Neural cell (in vitro differentiated cells): ENCODE measurements at regions not wholly inside any gene's neighbourhood (a gene's known extent, or its start where the extent isn't known, plus 50 kb on each side); places are given as distances from the start of the nearest gene placed in this dataset.

Experiments used
- EP300 ChIP-seq: fragments of 450-650 bp; conservative IDR thresholded peaks from 2 replicates; pipeline ENCODE4 v1.6.1; 2014; ENCODE audit warnings: antibody characterized with exemption, mild to moderate bottlenecking, moderate library complexity; ENCODE audit not compliant: poor library complexity, severe bottlenecking
- EZH2 ChIP-seq: fragments of 200-600, 300-800 bp; shearing (Covaris generic), sonication (generic); IDR thresholded peaks from 2 replicates; pipeline ENCODE4 v1.6.1; 2014; ENCODE audit warnings: antibody characterized with exemption, low read length, borderline replicate concordance, mild to moderate bottlenecking; ENCODE audit not compliant: insufficient read depth, poor library complexity, severe bottlenecking
- MXI1 ChIP-seq: fragments of 450-650 bp; conservative IDR thresholded peaks from 2 replicates; pipeline ENCODE4 v1.6.1; 2014; ENCODE audit warnings: antibody characterized with exemption, mild to moderate bottlenecking; ENCODE audit not compliant: poor library complexity, severe bottlenecking
- POLR2AphosphoS5 ChIP-seq: IDR thresholded peaks from 2 replicates; pipeline ENCODE4 v1.6.1; 2012
- SMC3 ChIP-seq: fragments of 450-650 bp; conservative IDR thresholded peaks from 2 replicates; pipeline ENCODE4 v1.6.1; 2014; ENCODE audit warnings: antibody characterized with exemption, mild to moderate bottlenecking, moderate library complexity; ENCODE audit not compliant: poor library complexity
- TF ChIP-seq, protein P1 (sequence below): fragments of 450-650 bp; IDR thresholded peaks from 2 replicates; pipeline ENCODE4 v1.5.1; 2014; ENCODE audit warnings: antibody characterized with exemption, mild to moderate bottlenecking, moderate library complexity; ENCODE audit not compliant: poor library complexity, severe bottlenecking

DNA sequence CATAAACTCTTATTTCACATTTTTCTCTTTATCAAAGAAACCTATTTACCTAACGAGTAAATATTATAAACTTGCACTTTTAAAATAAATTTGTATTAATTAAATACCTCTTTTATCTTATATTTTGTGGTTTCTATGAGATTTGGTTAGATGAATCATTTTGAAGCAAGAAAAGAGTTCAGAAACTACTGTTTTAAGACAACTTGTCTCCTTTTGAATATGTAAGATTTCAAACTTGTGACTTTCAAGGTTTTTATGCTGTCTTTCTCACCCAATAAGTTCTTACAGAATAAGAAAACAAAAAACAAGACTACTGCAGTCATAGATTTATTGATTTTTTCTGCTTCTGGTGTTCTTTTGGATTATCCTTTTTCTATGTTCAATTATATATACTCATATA is 339.0 kb downstream of the SNAPC1 start:
- TF ChIP-seq SMC3 = no peak
- TF ChIP-seq EP300 = no peak
- TF ChIP-seq, protein P1, sequence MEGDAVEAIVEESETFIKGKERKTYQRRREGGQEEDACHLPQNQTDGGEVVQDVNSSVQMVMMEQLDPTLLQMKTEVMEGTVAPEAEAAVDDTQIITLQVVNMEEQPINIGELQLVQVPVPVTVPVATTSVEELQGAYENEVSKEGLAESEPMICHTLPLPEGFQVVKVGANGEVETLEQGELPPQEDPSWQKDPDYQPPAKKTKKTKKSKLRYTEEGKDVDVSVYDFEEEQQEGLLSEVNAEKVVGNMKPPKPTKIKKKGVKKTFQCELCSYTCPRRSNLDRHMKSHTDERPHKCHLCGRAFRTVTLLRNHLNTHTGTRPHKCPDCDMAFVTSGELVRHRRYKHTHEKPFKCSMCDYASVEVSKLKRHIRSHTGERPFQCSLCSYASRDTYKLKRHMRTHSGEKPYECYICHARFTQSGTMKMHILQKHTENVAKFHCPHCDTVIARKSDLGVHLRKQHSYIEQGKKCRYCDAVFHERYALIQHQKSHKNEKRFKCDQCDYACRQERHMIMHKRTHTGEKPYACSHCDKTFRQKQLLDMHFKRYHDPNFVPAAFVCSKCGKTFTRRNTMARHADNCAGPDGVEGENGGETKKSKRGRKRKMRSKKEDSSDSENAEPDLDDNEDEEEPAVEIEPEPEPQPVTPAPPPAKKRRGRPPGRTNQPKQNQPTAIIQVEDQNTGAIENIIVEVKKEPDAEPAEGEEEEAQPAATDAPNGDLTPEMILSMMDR = no peak
- no peak for TF ChIP-seq MXI1
- no peak for TF ChIP-seq POLR2AphosphoS5
- no peak for TF ChIP-seq EZH2
